GM12891 (cell line): ENCODE measurements at regions not wholly inside any gene's neighbourhood (a gene's known extent, or its start where the extent isn't known, plus 50 kb on each side); places are given as distances from the start of the nearest gene placed in this dataset.

Experiments
- PAX5 ChIP-seq: IDR thresholded peaks from 2 replicates; pipeline ENCODE4 v1.6.1; 2011; ENCODE audit warnings: low read length, moderate library complexity, mild to moderate bottlenecking; ENCODE audit not compliant: insufficient read depth, severe bottlenecking
- POLR2A ChIP-seq: IDR thresholded peaks from 2 replicates; pipeline ENCODE4 v1.6.1; 2011; ENCODE audit warnings: low read depth, low read length, control low read depth
- POLR2AphosphoS5 ChIP-seq: IDR thresholded peaks from 2 replicates; pipeline ENCODE4 v1.6.1; 2011; ENCODE audit warnings: low read depth, low read length, control low read depth
- POU2F2 ChIP-seq: IDR thresholded peaks from 2 replicates; pipeline ENCODE4 v1.6.1; 2011; ENCODE audit warnings: low read depth, mild to moderate bottlenecking, control low read depth, low read length, moderate library complexity
- SPI1 ChIP-seq: IDR thresholded peaks from 2 replicates; pipeline ENCODE4 v1.6.1; 2011; ENCODE audit warnings: low read depth, low read length, control low read depth
- TAF1 ChIP-seq: IDR thresholded peaks from 2 replicates; pipeline ENCODE4 v1.6.1; 2011; ENCODE audit warnings: low read depth, low read length, control low read depth

DNA sequence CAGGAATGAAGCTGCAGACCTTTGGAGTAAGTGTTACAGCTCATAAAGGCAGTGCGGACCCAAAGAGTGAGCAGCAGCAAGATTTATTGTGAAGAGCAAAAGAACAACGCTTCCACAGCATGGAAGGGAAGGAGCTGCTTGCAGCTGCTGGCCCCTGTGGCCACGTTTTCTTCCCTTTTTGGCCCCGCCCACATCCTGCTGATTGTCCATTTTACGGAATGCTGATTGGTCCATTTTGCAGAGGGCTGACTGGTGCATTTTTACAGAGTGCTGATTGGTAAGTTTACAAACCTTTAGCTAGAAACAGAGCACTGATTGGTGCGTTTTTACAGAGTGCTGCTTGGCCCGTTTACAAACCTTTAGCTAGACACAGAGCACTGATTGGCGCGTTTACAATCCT, 841.5 kb downstream of the CDH11 start:
- TF ChIP-seq TAF1 (no peak), POLR2AphosphoS5 (no peak), SPI1 (no peak), POLR2A (no peak), PAX5 (no peak), POU2F2 (no peak)
